ENCODE measurements at regions not wholly inside any gene's neighbourhood (a gene's known extent, or its start where the extent isn't known, plus 50 kb on each side); places are given as distances from the start of the nearest gene placed in this dataset.

DNA sequence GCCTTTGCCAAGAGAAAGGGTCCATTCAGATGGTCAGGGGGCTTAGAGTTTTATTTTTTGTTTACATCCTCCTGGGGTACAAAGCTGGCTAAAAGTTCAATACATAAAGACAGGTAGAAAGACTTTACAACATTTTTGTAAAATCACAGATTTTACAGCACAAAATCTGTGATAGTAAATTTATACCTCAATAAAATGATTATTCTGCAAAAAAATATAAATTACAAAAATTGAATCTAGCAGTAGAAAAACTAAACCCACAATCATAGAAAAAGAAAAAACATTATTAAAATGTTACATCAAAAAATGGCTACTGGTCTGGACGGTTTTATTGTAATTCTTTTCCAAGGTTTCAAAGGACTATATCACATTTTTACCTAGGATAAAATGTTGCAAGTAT is 674.2 kb upstream of the CHAC2 start:
- no peak overlapping the region for H3K4me3 Mint-ChIP-seq
- no peaks in the 10 kb centered on the region for H3K27me3 Mint-ChIP-seq
- DNase-seq: no peak
- H3K36me3 Mint-ChIP-seq: no peaks in the 10 kb centered on the region
- H3K27ac Mint-ChIP-seq: no peak overlapping the region
- H3K4me1 Mint-ChIP-seq: no peaks in the 10 kb centered on the region
- CTCF ChIA-PET: no interaction called here
- peaks cover 6% of the 10 kb centered on the region for H3K9me3 Mint-ChIP-seq

DNA sequence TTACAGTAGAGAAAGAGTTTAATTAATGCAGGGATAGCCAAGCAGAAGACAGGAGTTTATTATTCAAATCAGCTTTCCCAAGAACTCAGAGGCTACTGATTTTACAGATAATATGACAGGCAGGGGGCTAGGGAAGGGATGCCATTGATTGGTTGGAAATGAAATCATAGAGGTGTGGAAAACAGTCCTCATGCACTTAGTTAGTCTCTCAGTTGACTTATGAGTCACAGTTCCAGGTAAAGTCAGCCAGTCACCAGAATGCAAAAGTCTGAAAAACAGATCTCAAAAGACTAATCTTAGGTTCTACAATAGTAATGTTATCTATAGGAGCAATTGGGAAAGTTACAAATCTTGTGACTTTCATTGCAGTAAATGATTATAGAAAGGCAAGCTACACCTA is 676.4 kb upstream of the CHAC2 start:
- no peaks in the 10 kb centered on the region for H3K4me1 Mint-ChIP-seq
- DNase-seq: no peak
- H3K27me3 Mint-ChIP-seq: no peaks in the 10 kb centered on the region
- H3K4me3 Mint-ChIP-seq: no peak overlapping the region
- H3K36me3 Mint-ChIP-seq: no peaks in the 10 kb centered on the region
- no peak overlapping the region for H3K27ac Mint-ChIP-seq
- CTCF ChIA-PET: no interaction called here
- H3K9me3 Mint-ChIP-seq: peaks cover 6% of the 10 kb centered on the region

DNA sequence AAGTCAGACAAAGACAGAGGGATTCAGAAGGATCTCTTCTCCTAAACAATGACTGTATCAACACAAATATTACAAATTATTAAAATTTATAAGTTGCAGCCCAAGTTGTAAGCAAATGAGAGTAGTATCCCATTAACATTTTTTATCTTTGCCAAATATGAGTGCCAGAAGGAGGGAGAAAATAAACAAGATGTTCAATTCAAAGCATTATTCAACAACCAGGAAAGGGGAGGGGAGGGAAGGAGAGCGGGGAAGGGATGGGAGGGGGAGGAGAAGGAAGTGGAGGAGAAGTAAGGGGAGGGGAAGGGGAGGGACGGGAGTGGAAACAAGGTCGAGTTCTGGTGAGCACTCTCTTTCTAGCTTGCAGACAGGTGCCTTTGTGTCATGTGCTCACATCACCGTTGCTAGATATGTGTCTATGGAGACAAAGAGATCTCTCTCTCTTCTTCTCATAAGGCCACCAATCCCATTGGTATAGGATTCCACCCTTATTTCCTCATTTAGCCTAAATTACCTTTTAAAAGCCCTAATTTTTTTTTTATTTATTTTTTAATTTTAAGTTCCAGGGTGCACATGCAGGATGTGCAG is 679.6 kb upstream of the CHAC2 start:
- no peak for DNase-seq
- no peaks in the 10 kb centered on the region for H3K4me1 Mint-ChIP-seq
- H3K9me3 Mint-ChIP-seq: peaks cover 6% of the 10 kb centered on the region
- no peaks in the 10 kb centered on the region for H3K27me3 Mint-ChIP-seq
- CTCF ChIA-PET: no interaction called here
- no peaks in the 10 kb centered on the region for H3K36me3 Mint-ChIP-seq
- no peak overlapping the region for H3K27ac Mint-ChIP-seq
- H3K4me3 Mint-ChIP-seq: no peak overlapping the region

DNA sequence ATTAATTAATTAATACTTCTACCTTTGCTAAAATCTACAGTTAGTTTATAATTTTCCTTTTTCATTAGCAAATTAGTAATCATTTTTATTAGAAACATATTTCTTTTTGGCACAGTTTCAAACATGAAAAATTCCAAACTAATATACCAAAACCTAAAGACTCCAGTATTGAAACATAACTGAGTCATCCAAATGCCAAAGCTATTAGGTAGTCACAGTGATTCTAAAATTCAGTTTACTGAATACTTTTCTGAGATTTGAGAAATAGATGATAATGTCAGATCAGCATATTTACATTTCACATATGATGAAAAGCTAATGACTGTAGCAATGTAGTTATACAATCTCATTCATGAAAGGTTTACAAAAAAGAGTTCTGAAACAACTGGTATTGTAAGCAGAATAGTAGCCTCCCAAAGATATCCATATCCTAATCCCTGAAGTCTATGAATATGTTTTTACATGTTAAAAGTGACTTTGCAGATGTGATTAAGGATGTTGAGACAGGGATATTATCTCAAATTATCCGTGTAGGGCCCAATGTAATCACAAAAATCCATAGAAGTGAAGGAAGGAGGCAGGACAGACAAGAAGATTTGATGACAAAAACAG is 680.2 kb upstream of the CHAC2 start:
- CTCF ChIA-PET: no interaction called here
- DNase-seq: no peak

DNA sequence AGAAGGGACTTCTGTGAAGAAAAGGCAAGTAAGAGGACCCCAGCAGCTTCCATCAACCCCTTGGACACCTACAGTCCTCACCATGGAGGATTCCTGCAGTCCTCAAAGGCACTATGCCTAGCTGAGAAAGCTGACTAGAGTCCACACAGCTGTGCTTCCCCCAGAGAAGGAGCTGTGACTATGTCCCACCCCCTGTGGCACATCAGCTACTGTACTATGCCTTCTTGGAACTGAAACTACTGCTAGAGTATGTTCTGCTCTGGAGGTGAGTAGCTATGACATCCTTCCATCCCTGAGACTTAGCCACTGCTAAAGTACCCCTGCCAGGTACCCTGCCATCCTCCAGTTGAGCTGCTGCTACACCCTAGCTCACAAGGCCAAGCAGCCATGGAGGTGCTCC is 690.2 kb upstream of the CHAC2 start:
- Mint-ChIP-seq H3K27me3 (no peaks in the 10 kb centered on the region), H3K4me1 (no peaks in the 10 kb centered on the region), H3K9me3 (peaks cover 7% of the 10 kb centered on the region), H3K4me3 (no peak overlapping the region), H3K36me3 (no peaks in the 10 kb centered on the region), H3K27ac (no peak overlapping the region)
- CTCF ChIA-PET: no interaction called here
- no peak for DNase-seq

More for the DNA sequence above, 680.2 kb upstream of the CHAC2 start:
- Mint-ChIP-seq H3K9me3 (peaks cover 6% of the 10 kb centered on the region), H3K4me1 (no peaks in the 10 kb centered on the region), H3K27me3 (no peaks in the 10 kb centered on the region), H3K36me3 (no peaks in the 10 kb centered on the region), H3K27ac (no peak overlapping the region), H3K4me3 (no peak overlapping the region)

DNA sequence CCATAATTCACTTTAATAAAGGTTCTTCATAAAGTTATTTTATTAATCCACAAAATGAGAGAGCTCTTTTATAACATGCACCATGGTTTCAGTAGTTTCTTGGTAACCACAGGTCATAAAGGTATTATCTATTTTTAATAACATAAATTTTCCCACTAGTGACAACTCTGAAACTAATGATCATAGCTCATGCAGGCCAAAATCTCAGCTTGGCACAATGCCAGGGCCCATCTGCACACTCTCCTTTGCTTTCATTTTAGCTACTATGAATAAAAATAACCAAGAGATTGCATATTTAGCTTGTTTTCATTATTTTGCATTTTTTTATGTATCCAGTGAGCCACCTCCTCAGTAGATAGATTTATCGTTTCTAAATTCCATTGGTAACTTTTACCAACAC is 691.8 kb upstream of the CHAC2 start:
- Mint-ChIP-seq H3K4me3 (no peak overlapping the region), H3K27me3 (no peaks in the 10 kb centered on the region), H3K36me3 (no peaks in the 10 kb centered on the region), H3K4me1 (no peaks in the 10 kb centered on the region), H3K27ac (no peak overlapping the region), H3K9me3 (peaks cover 2% of the 10 kb centered on the region)
- DNase-seq: no peak
- CTCF ChIA-PET: no interaction called here

DNA sequence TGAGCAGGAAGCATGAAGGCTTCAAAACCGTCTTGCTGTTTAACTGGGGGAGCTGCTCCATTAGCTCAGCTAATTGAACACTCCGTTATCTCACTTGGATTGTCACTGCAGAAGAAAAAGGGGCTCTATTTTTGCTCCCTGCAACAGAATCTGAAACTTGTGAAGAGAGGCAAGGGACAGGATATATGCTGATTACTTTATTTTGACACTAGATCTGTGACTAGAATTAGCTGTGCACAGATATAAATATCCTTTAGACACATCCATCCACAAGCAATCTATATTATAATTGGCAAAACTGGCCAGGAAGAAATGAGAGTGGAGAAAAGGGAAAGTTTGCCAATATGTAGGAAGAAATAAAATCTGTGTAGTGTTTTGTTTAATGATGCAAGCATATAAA is 700.1 kb upstream of the CHAC2 start:
- Mint-ChIP-seq H3K9me3 (peaks cover 7% of the 10 kb centered on the region), H3K27me3 (no peaks in the 10 kb centered on the region), H3K4me3 (no peak overlapping the region), H3K4me1 (no peaks in the 10 kb centered on the region), H3K27ac (no peak overlapping the region), H3K36me3 (no peaks in the 10 kb centered on the region)
- DNase-seq: no peak
- CTCF ChIA-PET: no interaction called here

DNA sequence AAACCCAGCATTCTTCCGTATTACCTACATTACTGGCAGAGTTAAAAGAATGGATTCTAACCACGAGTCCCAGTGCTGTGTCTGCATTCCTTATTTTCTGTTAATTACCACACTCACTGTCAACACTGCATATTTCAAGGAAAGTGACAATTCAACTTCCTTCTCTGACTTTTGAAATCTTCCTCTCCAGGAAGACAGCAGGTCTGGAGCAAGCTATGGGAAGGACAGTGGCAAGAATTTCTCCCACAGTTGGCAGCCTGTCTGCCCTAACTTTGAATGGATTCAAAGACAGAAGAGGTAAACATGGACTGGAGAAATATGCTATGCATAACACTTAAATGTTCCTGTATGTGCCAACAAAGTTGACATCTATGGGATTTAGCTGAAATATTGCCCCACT is 700.5 kb upstream of the CHAC2 start:
- Mint-ChIP-seq H3K4me3 (no peak overlapping the region), H3K4me1 (no peaks in the 10 kb centered on the region), H3K9me3 (peaks cover 10% of the 10 kb centered on the region), H3K36me3 (no peaks in the 10 kb centered on the region), H3K27ac (no peak overlapping the region), H3K27me3 (no peaks in the 10 kb centered on the region)
- CTCF ChIA-PET: no interaction called here
- no peak for DNase-seq

DNA sequence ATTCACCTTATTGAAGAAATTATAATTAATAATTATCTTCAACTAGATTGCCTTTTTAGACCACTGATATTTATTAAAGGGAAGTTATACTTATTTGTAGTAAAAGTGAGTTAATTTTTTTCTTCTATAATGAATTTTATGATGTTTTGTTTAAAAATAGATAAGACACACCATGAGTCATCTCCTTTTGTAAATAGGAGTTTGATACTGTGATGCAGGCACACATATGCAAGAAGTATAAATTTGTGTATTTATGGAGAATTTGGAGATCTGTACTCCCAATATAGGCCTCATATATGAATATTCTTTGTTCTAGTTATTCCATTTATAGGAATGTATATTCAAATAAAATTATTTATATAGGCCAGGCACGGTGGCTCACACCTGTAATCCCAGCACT is 703.5 kb upstream of the CHAC2 start:
- H3K9me3 Mint-ChIP-seq: peaks cover 11% of the 10 kb centered on the region
- no peaks in the 10 kb centered on the region for H3K27me3 Mint-ChIP-seq
- no peaks in the 10 kb centered on the region for H3K36me3 Mint-ChIP-seq
- CTCF ChIA-PET: no interaction called here
- no peak for DNase-seq
- no peaks in the 10 kb centered on the region for H3K4me1 Mint-ChIP-seq
- no peak overlapping the region for H3K4me3 Mint-ChIP-seq
- H3K27ac Mint-ChIP-seq: no peak overlapping the region

DNA sequence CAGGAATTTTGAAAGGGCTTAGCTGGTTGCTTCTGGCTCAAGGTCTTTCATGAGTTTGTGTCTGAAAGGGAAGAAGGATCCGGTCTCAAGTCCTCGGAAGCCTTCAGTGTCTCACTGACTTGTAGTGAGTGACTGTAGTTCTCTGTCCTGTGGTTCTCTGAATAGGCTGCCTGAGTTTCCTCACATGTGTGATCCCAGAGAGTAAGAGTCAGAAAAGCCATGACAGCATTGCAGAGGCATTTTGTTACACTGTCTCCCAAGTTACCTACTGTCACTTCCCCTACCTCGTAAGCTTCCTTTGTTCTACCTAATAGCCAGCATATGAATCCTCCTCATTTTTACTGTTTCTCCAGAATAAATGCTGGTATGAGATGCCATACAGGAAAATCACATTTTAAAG is 709.1 kb upstream of the CHAC2 start:
- H3K27me3 Mint-ChIP-seq: no peaks in the 10 kb centered on the region
- no peaks in the 10 kb centered on the region for H3K36me3 Mint-ChIP-seq

DNA sequence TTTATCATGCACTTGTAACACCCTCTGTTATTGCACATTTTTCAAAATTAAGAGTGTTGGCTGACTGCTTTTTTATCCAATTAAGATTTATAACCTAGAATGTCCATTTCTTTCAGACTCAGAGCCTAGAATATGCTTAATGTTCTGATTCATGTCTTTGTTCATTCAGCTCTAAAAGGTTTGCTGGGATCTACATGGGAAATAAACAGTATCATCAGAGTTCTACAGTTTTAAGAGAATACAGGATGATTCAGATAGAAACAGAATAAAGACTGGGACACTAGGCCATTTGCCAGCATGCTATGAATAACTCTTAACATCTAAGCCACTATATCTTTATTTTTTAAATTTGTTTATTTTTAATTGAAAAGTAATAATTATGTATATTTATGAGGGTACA is 713.7 kb upstream of the CHAC2 start:
- Mint-ChIP-seq H3K27ac (no peak overlapping the region), H3K27me3 (no peaks in the 10 kb centered on the region), H3K9me3 (no peaks in the 10 kb centered on the region), H3K36me3 (no peaks in the 10 kb centered on the region), H3K4me3 (no peak overlapping the region), H3K4me1 (no peaks in the 10 kb centered on the region)
- CTCF ChIA-PET: no interaction called here
- no peak for DNase-seq

More for the DNA sequence above, 709.1 kb upstream of the CHAC2 start:
- CTCF ChIA-PET: no interaction called here
- Mint-ChIP-seq H3K27ac (no peak overlapping the region), H3K4me1 (no peaks in the 10 kb centered on the region), H3K4me3 (no peak overlapping the region), H3K9me3 (peaks cover 11% of the 10 kb centered on the region)
- no peak for DNase-seq

DNA sequence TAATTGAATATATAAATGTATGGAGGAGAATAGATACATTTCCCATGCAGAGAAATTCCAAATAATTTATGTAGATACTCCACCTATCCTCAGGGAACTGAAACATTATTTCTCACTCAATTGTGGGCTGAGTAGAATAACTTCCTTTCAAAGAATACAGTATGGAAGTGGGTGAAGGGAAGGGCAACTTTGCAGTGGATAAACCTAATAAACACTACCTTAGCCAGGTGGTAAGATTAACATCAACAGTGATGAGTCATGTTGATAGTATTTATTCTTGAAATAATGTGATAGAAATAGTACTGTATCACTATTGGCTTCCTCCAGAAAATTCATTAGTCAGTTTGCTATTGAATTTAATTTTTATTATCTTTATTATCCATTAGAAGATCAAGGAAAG is 716.4 kb upstream of the CHAC2 start:
- Mint-ChIP-seq H3K27ac (no peak overlapping the region), H3K4me1 (no peaks in the 10 kb centered on the region)
- CTCF ChIA-PET: no interaction called here

DNA sequence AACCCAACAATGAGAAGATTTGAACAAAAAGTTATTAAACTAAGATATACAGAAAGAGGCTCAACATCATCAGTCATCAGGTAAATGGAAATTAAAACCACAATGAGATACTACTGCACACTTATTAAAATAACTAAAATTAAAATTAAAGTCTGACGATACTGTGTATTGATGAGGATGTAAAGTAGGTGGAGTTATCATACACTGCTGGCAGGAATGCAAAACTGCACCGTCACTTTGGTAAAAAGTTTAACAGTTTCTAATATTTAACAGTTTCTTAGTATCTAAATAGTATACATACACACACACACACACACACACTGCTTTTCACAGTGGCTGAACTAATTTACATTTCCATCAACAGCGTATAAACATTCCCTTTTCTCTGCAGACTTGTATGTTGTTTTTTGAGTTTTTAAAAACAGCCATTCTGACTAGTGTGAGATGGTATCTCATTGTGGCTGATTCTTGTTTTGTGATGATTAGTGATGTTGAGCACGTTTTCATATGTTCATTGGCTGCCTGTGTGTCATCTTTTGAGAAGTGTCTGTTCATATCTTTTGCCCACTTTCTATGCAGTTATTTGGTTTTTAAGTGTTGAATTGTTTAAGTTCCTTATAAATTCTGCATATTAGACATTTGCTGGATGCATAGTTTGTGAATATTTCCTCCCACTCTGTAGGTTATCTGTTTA is 726.9 kb upstream of the CHAC2 start:
- no peak overlapping the region for H3K4me3 Mint-ChIP-seq
- H3K36me3 Mint-ChIP-seq: no peaks in the 10 kb centered on the region
- H3K4me1 Mint-ChIP-seq: no peaks in the 10 kb centered on the region
- no peaks in the 10 kb centered on the region for H3K9me3 Mint-ChIP-seq
- H3K27me3 Mint-ChIP-seq: no peaks in the 10 kb centered on the region
- CTCF ChIA-PET: no interaction called here
- no peak for DNase-seq
- no peak overlapping the region for H3K27ac Mint-ChIP-seq

More for the DNA sequence above, 716.4 kb upstream of the CHAC2 start:
- Mint-ChIP-seq H3K27me3 (no peaks in the 10 kb centered on the region), H3K9me3 (no peaks in the 10 kb centered on the region), H3K36me3 (no peaks in the 10 kb centered on the region), H3K4me3 (no peak overlapping the region)
- DNase-seq: no peak

DNA sequence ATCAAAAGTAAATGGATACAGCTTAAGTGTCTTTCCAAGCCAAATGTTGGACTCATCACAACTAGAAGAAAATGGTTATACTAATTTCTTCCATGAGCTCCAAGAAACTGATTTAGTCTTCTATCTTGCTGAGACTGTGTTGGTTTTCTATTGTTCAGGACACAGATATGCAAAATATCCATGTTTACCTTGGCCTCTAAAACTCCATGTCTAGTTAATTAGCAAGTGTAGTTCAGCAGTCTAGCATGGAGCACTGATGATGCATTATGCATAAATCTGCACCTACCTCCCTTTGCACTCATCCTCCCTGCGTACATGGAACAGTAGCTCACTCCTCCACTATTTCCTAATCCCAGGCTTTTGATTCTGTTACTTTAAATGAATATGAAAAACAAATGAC is 731.4 kb upstream of the CHAC2 start:
- Mint-ChIP-seq H3K27ac (no peak overlapping the region), H3K4me3 (no peak overlapping the region), H3K4me1 (no peaks in the 10 kb centered on the region), H3K36me3 (no peaks in the 10 kb centered on the region), H3K27me3 (no peaks in the 10 kb centered on the region), H3K9me3 (no peaks in the 10 kb centered on the region)
- CTCF ChIA-PET: no interaction called here
- no peak for DNase-seq

DNA sequence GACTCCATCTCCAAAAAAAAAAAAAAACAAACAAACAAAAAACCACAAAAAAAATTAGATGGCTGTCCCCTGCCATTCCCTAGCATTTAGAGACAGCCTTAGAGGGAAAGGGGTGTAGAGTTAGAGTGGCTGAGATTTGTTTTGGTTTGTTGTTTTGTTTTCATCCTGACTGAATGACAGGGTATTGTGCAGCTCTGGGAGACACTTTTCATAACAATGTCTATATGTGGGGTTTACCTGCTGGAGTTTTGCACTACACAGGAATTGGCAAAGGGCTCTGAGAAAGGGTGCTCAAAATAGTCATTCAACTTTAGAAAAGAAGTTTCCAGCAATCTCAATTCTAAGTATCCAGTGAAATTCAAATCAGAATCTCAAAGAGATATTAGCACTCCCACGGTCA is 732.5 kb upstream of the CHAC2 start:
- CTCF ChIA-PET: no interaction called here
- H3K9me3 Mint-ChIP-seq: no peaks in the 10 kb centered on the region
- no peaks in the 10 kb centered on the region for H3K27me3 Mint-ChIP-seq
- H3K27ac Mint-ChIP-seq: no peak overlapping the region
- H3K4me1 Mint-ChIP-seq: no peaks in the 10 kb centered on the region
- no peak overlapping the region for H3K4me3 Mint-ChIP-seq
- H3K36me3 Mint-ChIP-seq: no peaks in the 10 kb centered on the region
- no peak for DNase-seq
